ENCODE measurements at regions not wholly inside any gene's neighbourhood (a gene's known extent, or its start where the extent isn't known, plus 50 kb on each side); places are given as distances from the start of the nearest gene placed in this dataset.

- no peak for TF ChIP-seq REST (IDR thresholded peaks at IDR 0.05)
- no peak for TF ChIP-seq CEBPB (IDR thresholded peaks at IDR 0.05)
Observed at GRCh38 chr12:89157413-89157812, 194.9 kb downstream of the DUSP6 start.
